HCT116 (cell line): ENCODE measurements at regions not wholly inside any gene's neighbourhood (a gene's known extent, or its start where the extent isn't known, plus 50 kb on each side); places are given as distances from the start of the nearest gene placed in this dataset.

Experiments
- CEBPB ChIP-seq: IDR thresholded peaks from 2 replicates; pipeline ENCODE4 v1.6.1; 2012; ENCODE audit warnings: low read depth
- CTCF ChIP-seq, 3 experiments: fragments of 200-600 bp in 1 of 3; sonication (generic) in 1 of 3; IDR thresholded peaks in 2 of 3; conservative IDR thresholded peaks in 1 of 3; 2 replicates each; pipeline ENCODE4 v1.5.1; 2012 to 2017; ENCODE audit warnings: low read depth in 2 of 3, low read length in 2 of 3, antibody characterized with exemption in 1 of 3, borderline replicate concordance in 1 of 3, control low read depth in 1 of 3, mild to moderate bottlenecking in 1 of 3, mixed read lengths in 1 of 3, mixed run types in 1 of 3, moderate library complexity in 1 of 3; ENCODE audit not compliant: insufficient read depth in 1 of 3
- ELF1 ChIP-seq: IDR thresholded peaks from 2 replicates; pipeline ENCODE4 v1.6.1; 2012; ENCODE audit warnings: low read depth, borderline replicate concordance
- EZH2 ChIP-seq: fragments of 200-600 bp; sonication (generic); IDR thresholded peaks from 2 replicates; pipeline ENCODE4 v1.6.1; 2017; ENCODE audit warnings: antibody characterized with exemption, mixed run types
- JUND ChIP-seq: IDR thresholded peaks from 2 replicates; pipeline ENCODE4 v1.6.1; 2012
- POLR2A ChIP-seq: IDR thresholded peaks from 2 replicates; pipeline ENCODE4 v1.7.0; 2011; ENCODE audit warnings: borderline replicate concordance; ENCODE audit not compliant: insufficient read depth, insufficient read length; ENCODE audit errors: extremely low read depth
- REST ChIP-seq: IDR thresholded peaks from 2 replicates; pipeline ENCODE4 v1.6.1; 2012; ENCODE audit warnings: low read depth
- SIN3A ChIP-seq: IDR thresholded peaks from 2 replicates; pipeline ENCODE4 v1.6.1; 2012; ENCODE audit warnings: low read depth
- YY1 ChIP-seq: IDR thresholded peaks from 2 replicates; pipeline ENCODE4 v1.6.1; 2011; ENCODE audit warnings: low read length, low read depth, moderate library complexity, mild to moderate bottlenecking; ENCODE audit not compliant: insufficient replicate concordance; ENCODE audit errors: extremely low read depth
- ZBTB33 ChIP-seq: IDR thresholded peaks from 2 replicates; pipeline ENCODE4 v1.6.1; 2011; ENCODE audit warnings: mild to moderate bottlenecking, low read length, moderate library complexity; ENCODE audit not compliant: insufficient replicate concordance; ENCODE audit errors: extremely low read depth

GRCh38 chr5:57346328-57346727 is 136.3 kb downstream of the ACTBL2 start:
- TF ChIP-seq EZH2 (no peak), ELF1 (no peak), YY1 (no peak), SIN3A (no peak), JUND (no peak), REST (no peak), CTCF (IDR thresholded peaks at IDR 0.05 in 2 of 3, conservative IDR thresholded peaks at IDR 0.05 in 1 of 3; ENCODE audit: borderline replicate concordance in 1 of 3, insufficient read depth in 1 of 3, low read depth in 2 of 3, low read length in 2 of 3) (no peak), POLR2A (no peak), ZBTB33 (no peak), CEBPB (no peak)
